Stomach (tissue), 8 donors: ENCODE measurements at regions not wholly inside any gene's neighbourhood (a gene's known extent, or its start where the extent isn't known, plus 50 kb on each side); places are given as distances from the start of the nearest gene placed in this dataset.

Experiments
- DNase-seq, 2 donors: peaks; one replicate each; pipeline versions ENCODE4 v3.0.0 to v3.0.0-alpha.2; 2013 to 2019
- H3K27ac ChIP-seq, 5 donors: fragments of 200-600 bp in 4 of 5; sonication (generic) in 4 of 5; one replicate each; pipeline ENCODE4 v1.5.1; 2013 to 2019; ENCODE audit warnings: mild to moderate bottlenecking in 1 of 5, moderate library complexity in 1 of 5
- H3K27me3 ChIP-seq, 3 donors: fragments of 200-600 bp; sonication (generic); one replicate each; pipeline ENCODE4 v1.5.1; 2017 to 2019; ENCODE audit warnings: mixed run types in 1 of 3
- H3K36me3 ChIP-seq, 4 donors: fragments of 200-600 bp; sonication (generic); 1 replicate in 3 of 4; 2 replicates in 1 of 4; pipeline ENCODE4 v1.5.1; 2016 to 2019
- H3K4me1 ChIP-seq, 4 donors: fragments of 200-600 bp; sonication (generic); one replicate each; pipeline ENCODE4 v1.5.1; 2016 to 2019
- H3K4me3 ChIP-seq, 4 donors: fragments of 200-600 bp; sonication (generic) in 3 of 4; one replicate each; pipeline ENCODE4 v1.5.1; 2016 to 2019; ENCODE audit warnings: mild to moderate bottlenecking in 1 of 4
- H3K9me3 ChIP-seq, 4 donors: fragments of 200-600 bp; sonication (generic); one replicate each; pipeline ENCODE4 v1.5.1; 2016 to 2019
- EP300 ChIP-seq: sonication (generic); formaldehyde crosslinking; IDR thresholded peaks from one replicate; pipeline ENCODE4 v1.6.1; 2017; ENCODE audit warnings: antibody characterized with exemption
- POLR2A ChIP-seq, 4 donors: fragments of 450-650 bp; IDR thresholded peaks; one replicate each; pipeline ENCODE4 v1.6.1; 2016; ENCODE audit warnings: antibody characterized with exemption in 4 of 4, control low read depth in 2 of 4, mild to moderate bottlenecking in 1 of 4, moderate library complexity in 1 of 4
- POLR2AphosphoS5 ChIP-seq, 3 donors: sonication (generic); formaldehyde crosslinking; IDR thresholded peaks; one replicate each; pipeline ENCODE4 v1.6.1; 2016; ENCODE audit warnings: antibody characterized with exemption in 3 of 3
- WGBS, 5 donors: extraction: QIAGEN DNeasy Blood & Tissue Kit in 3 of 5; methylation state at CpG; one replicate each; pipeline versions ENCODE4 v1.1.5 to v1.1.7; 2013 to 2018; 5-methylcytosine and 5-hydroxymethylcytosine counted together
- intact Hi-C: fragments of 100-400 bp; cut with DNase I; formaldehyde crosslinking; loops from one replicate; pipeline ENCODE4 v1.15.1; 2023; ENCODE audit warnings: low total_unique reads
- TF ChIP-seq, protein P1 (sequence below), 7 experiments: fragments of 450-650 bp in 4 of 7; fragments of 200-600 bp in 3 of 7; sonication (generic) in 3 of 7; IDR thresholded peaks; one replicate each; pipeline ENCODE4 v1.5.1; 2016 to 2019; ENCODE audit warnings: antibody characterized with exemption in 7 of 7, control low read depth in 2 of 7, mild to moderate bottlenecking in 1 of 7
- donor health status: healthy with polysubstance abuse.
- donor health status: Bipolar disorder and iron deficiency.
- donor health status: healthy.

DNA sequence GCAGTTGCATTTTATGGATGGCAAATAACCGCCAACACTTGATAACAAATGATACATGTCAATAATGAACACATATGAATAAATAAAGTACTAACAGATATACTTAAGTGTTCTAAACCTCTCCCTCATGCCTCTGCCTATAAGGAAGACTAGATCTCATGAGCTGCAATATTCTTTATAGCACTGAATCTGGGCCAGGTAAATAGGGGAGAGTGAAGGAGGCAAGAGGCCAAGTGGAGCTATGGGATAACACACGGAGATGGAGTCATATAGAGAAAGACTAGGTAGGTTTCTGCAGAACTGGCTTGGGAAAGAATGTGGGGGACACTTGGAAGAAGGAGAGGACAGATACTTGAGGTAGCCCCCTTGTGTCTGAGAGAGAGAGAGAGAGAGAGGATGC is 354.2 kb upstream of the CFAP20DC start:
- Histone ChIP-seq H3K4me1 (peaks cover 0 to 8% (median 3%) of the 10 kb centered on the region in 4 donors), H3K36me3 (no peaks in the 10 kb centered on the region), H3K4me3 (no peak overlapping the region), H3K9me3 (no peaks in the 10 kb centered on the region), H3K27ac (no peak overlapping the region), H3K27me3 (no peaks in the 10 kb centered on the region)
- TF ChIP-seq POLR2AphosphoS5 (IDR thresholded peaks at IDR 0.05) (no peak), POLR2A (IDR thresholded peaks at IDR 0.05) (no peak), EP300 (no peak)
- TF ChIP-seq, protein P1, sequence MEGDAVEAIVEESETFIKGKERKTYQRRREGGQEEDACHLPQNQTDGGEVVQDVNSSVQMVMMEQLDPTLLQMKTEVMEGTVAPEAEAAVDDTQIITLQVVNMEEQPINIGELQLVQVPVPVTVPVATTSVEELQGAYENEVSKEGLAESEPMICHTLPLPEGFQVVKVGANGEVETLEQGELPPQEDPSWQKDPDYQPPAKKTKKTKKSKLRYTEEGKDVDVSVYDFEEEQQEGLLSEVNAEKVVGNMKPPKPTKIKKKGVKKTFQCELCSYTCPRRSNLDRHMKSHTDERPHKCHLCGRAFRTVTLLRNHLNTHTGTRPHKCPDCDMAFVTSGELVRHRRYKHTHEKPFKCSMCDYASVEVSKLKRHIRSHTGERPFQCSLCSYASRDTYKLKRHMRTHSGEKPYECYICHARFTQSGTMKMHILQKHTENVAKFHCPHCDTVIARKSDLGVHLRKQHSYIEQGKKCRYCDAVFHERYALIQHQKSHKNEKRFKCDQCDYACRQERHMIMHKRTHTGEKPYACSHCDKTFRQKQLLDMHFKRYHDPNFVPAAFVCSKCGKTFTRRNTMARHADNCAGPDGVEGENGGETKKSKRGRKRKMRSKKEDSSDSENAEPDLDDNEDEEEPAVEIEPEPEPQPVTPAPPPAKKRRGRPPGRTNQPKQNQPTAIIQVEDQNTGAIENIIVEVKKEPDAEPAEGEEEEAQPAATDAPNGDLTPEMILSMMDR (IDR thresholded peaks at IDR 0.05) = no peak
- DNase-seq = no peak
- intact Hi-C loops = no loop called here
- WGBS, 5 donors = 74 to 89% (median 77%) methylated on average over 2 of the region's 2 CpGs

- Histone ChIP-seq H3K9me3 (no peaks in the 10 kb centered on the region), H3K36me3 (no peaks in the 10 kb centered on the region), H3K4me3 (no peak overlapping the region), H3K27me3 (no peaks in the 10 kb centered on the region), H3K4me1 (no peaks in the 10 kb centered on the region), H3K27ac (no peak overlapping the region)
- WGBS, 5 donors = 69 to 86% (median 74%) methylated on average over 2 of the region's 2 CpGs
- DNase-seq = no peak
- TF ChIP-seq POLR2AphosphoS5 (IDR thresholded peaks at IDR 0.05) (no peak), POLR2A (IDR thresholded peaks at IDR 0.05) (no peak), EP300 (no peak)
- TF ChIP-seq, protein P1 (IDR thresholded peaks at IDR 0.05) = no peak
- intact Hi-C loops = no loop called here
These were observed 352.1 kb upstream of the CFAP20DC start for GRCh38 chr3:59401924-59402323.

- no peaks in the 10 kb centered on the region for H3K27me3 ChIP-seq
- DNase-seq = no peak
- no peak overlapping the region for H3K4me3 ChIP-seq
- 50 to 86% (median 68%) methylated on average over 1 of the region's 1 CpG for WGBS, 5 donors
- H3K9me3 ChIP-seq = no peaks in the 10 kb centered on the region
- TF ChIP-seq EP300 (no peak), POLR2AphosphoS5 (IDR thresholded peaks at IDR 0.05) (no peak), POLR2A (IDR thresholded peaks at IDR 0.05) (no peak)
- TF ChIP-seq, protein P1 (IDR thresholded peaks at IDR 0.05) = no peak
- no peaks in the 10 kb centered on the region for H3K36me3 ChIP-seq
- no peak overlapping the region for H3K27ac ChIP-seq
- H3K4me1 ChIP-seq = no peaks in the 10 kb centered on the region
- intact Hi-C loops = no loop called here
These were observed 342.3 kb upstream of the CFAP20DC start for GRCh38 chr3:59392116-59392515.

DNA sequence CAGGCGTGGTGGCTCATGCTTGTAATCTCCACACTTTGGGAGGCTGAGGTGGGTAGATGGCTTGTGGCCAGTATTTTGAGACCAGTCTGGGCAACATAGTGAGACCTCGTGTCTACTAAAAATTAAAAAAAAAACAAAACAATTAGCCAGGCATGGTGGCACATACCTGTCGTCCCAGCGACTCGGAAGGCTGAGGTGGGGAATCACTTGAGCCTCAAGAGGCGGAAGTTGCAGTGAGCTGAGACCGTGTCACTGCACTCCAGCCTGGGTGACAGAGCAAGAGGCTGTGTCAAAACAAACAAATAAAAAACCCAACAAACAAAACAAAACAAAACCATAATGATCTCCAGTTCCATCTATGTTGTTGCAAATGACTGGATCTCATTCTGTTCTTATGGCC is 341.3 kb upstream of the CFAP20DC start:
- no peaks in the 10 kb centered on the region for H3K27me3 ChIP-seq
- WGBS, 5 donors = 82 to 96% (median 91%) methylated on average over 7 of the region's 7 CpGs
- TF ChIP-seq EP300 = no peak
- H3K36me3 ChIP-seq = no peaks in the 10 kb centered on the region
- H3K27ac ChIP-seq = no peak overlapping the region
- no peaks in the 10 kb centered on the region for H3K4me1 ChIP-seq
- no peak overlapping the region for H3K4me3 ChIP-seq
- no peaks in the 10 kb centered on the region for H3K9me3 ChIP-seq
- intact Hi-C loops = no loop called here
- DNase-seq = no peak

DNA sequence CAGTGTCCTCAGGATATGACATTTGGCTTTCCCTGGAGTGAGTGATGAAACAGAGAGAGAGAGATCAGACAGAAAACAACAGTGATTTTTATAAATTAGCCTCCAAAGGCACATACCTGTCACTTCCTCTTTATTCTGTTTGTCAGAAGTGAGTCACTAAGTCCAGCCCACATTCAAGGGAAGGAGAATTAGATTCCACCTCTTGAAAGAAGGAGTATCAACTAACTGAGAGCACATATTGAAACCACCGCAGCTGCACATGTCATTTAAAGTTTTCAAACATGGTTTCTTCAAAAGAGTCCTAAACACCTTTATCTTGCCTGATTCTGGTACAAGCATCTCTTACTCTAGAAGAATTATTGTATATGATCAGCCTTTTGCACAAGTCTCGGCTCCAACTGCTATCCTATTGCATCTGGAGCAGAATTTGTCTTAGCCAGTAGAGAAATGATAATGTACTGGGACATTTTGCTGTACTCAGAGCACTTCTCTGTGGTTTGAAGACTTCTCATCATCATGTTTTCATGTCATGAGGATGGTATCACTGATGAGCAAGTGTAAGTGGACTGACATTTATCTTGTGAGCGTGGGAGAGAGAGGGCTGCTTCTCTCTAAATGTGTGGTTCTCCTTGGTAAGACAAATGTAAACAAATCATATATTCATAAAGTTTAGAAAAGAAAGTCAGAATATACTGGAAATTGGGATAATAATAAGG is 338.9 kb upstream of the CFAP20DC start:
- Histone ChIP-seq H3K27ac (no peak overlapping the region), H3K4me1 (no peaks in the 10 kb centered on the region), H3K36me3 (no peaks in the 10 kb centered on the region), H3K4me3 (no peak overlapping the region), H3K9me3 (no peaks in the 10 kb centered on the region), H3K27me3 (no peaks in the 10 kb centered on the region)
- TF ChIP-seq POLR2A (IDR thresholded peaks at IDR 0.05) (no peak), POLR2AphosphoS5 (IDR thresholded peaks at IDR 0.05) (no peak), EP300 (no peak)
- TF ChIP-seq, protein P1 (IDR thresholded peaks at IDR 0.05) = no peak
- 74 to 88% (median 85%) methylated on average over 3 of the region's 3 CpGs for WGBS, 5 donors
- no peak for DNase-seq
- intact Hi-C loops = no loop called here
